ENCODE measurements at regions not wholly inside any gene's neighbourhood (a gene's known extent, or its start where the extent isn't known, plus 50 kb on each side); places are given as distances from the start of the nearest gene placed in this dataset.

GRCh38 chr2:146321175-146321574 is 1523.7 kb upstream of the ACVR2A start:
- DNase-seq (ENCODE audit: low read depth, low spot score) = peak; percentile 71

- DNase-seq (ENCODE audit: low read depth, low spot score) = no peak
Measured at GRCh38 chr2:146317959-146318358, 1526.9 kb upstream of the ACVR2A start.

GRCh38 chr2:146312899-146313298 is 1531.9 kb upstream of the ACVR2A start:
- no peak for DNase-seq (ENCODE audit: low read depth, low spot score)

- DNase-seq (ENCODE audit: low read depth, low spot score) = no peak
Measured at GRCh38 chr2:146305164-146305563, 1539.7 kb upstream of the ACVR2A start.

- DNase-seq (ENCODE audit: low read depth, low spot score) = no peak
Measured at GRCh38 chr2:146301287-146301686, 1543.5 kb upstream of the ACVR2A start.

- DNase-seq (ENCODE audit: low read depth, low spot score) = no peak
Measured at GRCh38 chr2:146295080-146295670, 1549.7 kb upstream of the ACVR2A start.

- DNase-seq (ENCODE audit: low read depth, low spot score) = no peak
Measured at GRCh38 chr2:146287281-146287680, 1557.5 kb upstream of the ACVR2A start.

GRCh38 chr2:146278881-146279280 is 1565.9 kb upstream of the ACVR2A start:
- no peak for DNase-seq (ENCODE audit: low read depth, low spot score)

GRCh38 chr2:146271131-146271831 is 1573.5 kb upstream of the ACVR2A start:
- no peak for DNase-seq (ENCODE audit: low read depth, low spot score)

GRCh38 chr2:146270618-146271017 is 1574.2 kb upstream of the ACVR2A start:
- DNase-seq (ENCODE audit: low read depth, low spot score) = no peak

- DNase-seq (ENCODE audit: low read depth, low spot score) = no peak
Measured at GRCh38 chr2:146267093-146267492, 1577.7 kb upstream of the ACVR2A start.

- DNase-seq (ENCODE audit: low read depth, low spot score) = no peak
Measured at GRCh38 chr2:146265656-146266055, 1579.2 kb upstream of the ACVR2A start.

GRCh38 chr2:146262606-146263005 is 1582.2 kb upstream of the ACVR2A start:
- no peak for DNase-seq (ENCODE audit: low read depth, low spot score)

GRCh38 chr2:146260551-146260950 is 1584.3 kb upstream of the ACVR2A start:
- no peak for DNase-seq (ENCODE audit: low read depth, low spot score)

- no peak for DNase-seq (ENCODE audit: low read depth, low spot score)
Measured at GRCh38 chr2:146259816-146260215, 1585.0 kb upstream of the ACVR2A start.

GRCh38 chr2:146258071-146258470 is 1586.8 kb upstream of the ACVR2A start:
- DNase-seq (ENCODE audit: low read depth, low spot score) = no peak

GRCh38 chr2:146252119-146252518 is 1592.7 kb upstream of the ACVR2A start:
- no peak for DNase-seq (ENCODE audit: low read depth, low spot score)

- DNase-seq (ENCODE audit: low read depth, low spot score) = no peak
Measured at GRCh38 chr2:146251328-146251727, 1593.5 kb upstream of the ACVR2A start.

- no peak for DNase-seq (ENCODE audit: low read depth, low spot score)
Measured at GRCh38 chr2:146246736-146247523, 1597.9 kb upstream of the ACVR2A start.

- DNase-seq (ENCODE audit: low read depth, low spot score) = no peak
Measured at GRCh38 chr2:146246002-146246735, 1598.7 kb upstream of the ACVR2A start.

GRCh38 chr2:146244830-146245229 is 1600.0 kb upstream of the ACVR2A start:
- DNase-seq (ENCODE audit: low read depth, low spot score) = no peak

- no peak for DNase-seq (ENCODE audit: low read depth, low spot score)
Measured at GRCh38 chr2:146244131-146244530, 1600.7 kb upstream of the ACVR2A start.

Data from smooth muscle cell of the brain vasculature (primary cell).